GM18511 (cell line): ENCODE measurements at regions not wholly inside any gene's neighbourhood (a gene's known extent, or its start where the extent isn't known, plus 50 kb on each side); places are given as distances from the start of the nearest gene placed in this dataset.
A peak's percentile ranks its signal among the peaks of the same experiment; 100 is the strongest.
"Not testable (repeated sequence)": the region's sequence is repeated elsewhere in the genome, so short reads cannot be mapped to it uniquely, and the experiment has no call there.

Source experiments
- ATAC-seq: cut with Tn5 transposase; IDR thresholded peaks from one replicate; pipeline ENCODE4 v1.9.1; 2021; ENCODE audit warnings: mild to moderate bottlenecking, moderate library complexity; ENCODE audit not compliant: unreplicated experiment

- no peak for ATAC-seq
Observed at GRCh38 chr4:109378511-109378910, 55.1 kb upstream of the SEC24B start.

GRCh38 chr4:109378076-109378475 lies 55.5 kb upstream of the SEC24B start:
- no peak for ATAC-seq

- no peak for ATAC-seq
Observed at GRCh38 chr4:109375778-109376414, 57.7 kb upstream of the SEC24B start.

GRCh38 chr4:109368661-109369060 lies 65.0 kb upstream of the SEC24B start:
- no peak for ATAC-seq

GRCh38 chr4:109365939-109366338 lies 63.5 kb upstream of the COL25A1 start:
- ATAC-seq: no peak

- ATAC-seq: not testable (repeated sequence)
Observed at GRCh38 chr4:109365297-109365696, 62.8 kb upstream of the COL25A1 start.

GRCh38 chr4:109359040-109359646 lies 56.7 kb upstream of the COL25A1 start:
- peak; percentile 59 for ATAC-seq

GRCh38 chr4:109355835-109356234 lies 53.4 kb upstream of the COL25A1 start:
- no peak for ATAC-seq

GRCh38 chr4:109352941-109353340 lies 50.5 kb upstream of the COL25A1 start:
- no peak for ATAC-seq
